Mesenchymal stem cell (in vitro differentiated cells and primary cell): ENCODE measurements at regions not wholly inside any gene's neighbourhood (a gene's known extent, or its start where the extent isn't known, plus 50 kb on each side); places are given as distances from the start of the nearest gene placed in this dataset.
"Not testable (repeated sequence)": the region's sequence is repeated elsewhere in the genome, so short reads cannot be mapped to it uniquely, and the experiment has no call there.

ENCODE experiments used
- DNase-seq: peaks from one replicate; pipeline ENCODE4 v3.0.0-alpha.2; 2013
- H2AFZ ChIP-seq: one replicate; pipeline ENCODE4 v1.6.1; 2013; ENCODE audit warnings: low read depth, mild to moderate bottlenecking, control low read depth, inconsistent platforms, low read length, moderate library complexity
- H2AK5ac ChIP-seq: 2 replicates; pipeline ENCODE4 v1.6.1; 2013; ENCODE audit warnings: low read length, moderate library complexity, mild to moderate bottlenecking, inconsistent platforms; ENCODE audit not compliant: severe bottlenecking
- H2BK120ac ChIP-seq: one replicate; pipeline ENCODE4 v1.6.1; 2013; ENCODE audit warnings: low read depth, mild to moderate bottlenecking, inconsistent platforms, low read length, moderate library complexity
- H2BK12ac ChIP-seq, 2 experiments: one replicate each; pipeline ENCODE4 v1.6.1; 2013; ENCODE audit warnings: inconsistent platforms in 2 of 2, low read length in 2 of 2, mild to moderate bottlenecking in 2 of 2, moderate library complexity in 2 of 2, control low read depth in 1 of 2
- H2BK15ac ChIP-seq: one replicate; pipeline ENCODE4 v1.6.1; 2013; ENCODE audit warnings: mild to moderate bottlenecking, low read depth, inconsistent platforms; ENCODE audit not compliant: poor library complexity, severe bottlenecking
- H2BK5ac ChIP-seq: 2 replicates; pipeline ENCODE4 v1.6.1; 2013; ENCODE audit warnings: low read depth, mild to moderate bottlenecking, low read length, control low read depth, inconsistent platforms; ENCODE audit not compliant: poor library complexity, severe bottlenecking
- H3K14ac ChIP-seq, 2 experiments: one replicate each; pipeline ENCODE4 v1.6.1; 2013; ENCODE audit warnings: inconsistent platforms in 2 of 2, low read length in 2 of 2, control low read depth in 1 of 2, mild to moderate bottlenecking in 1 of 2, moderate library complexity in 1 of 2
- H3K18ac ChIP-seq, 2 experiments: one replicate each; pipeline ENCODE4 v1.6.1; 2013; ENCODE audit warnings: inconsistent platforms in 2 of 2, low read length in 2 of 2, control low read depth in 1 of 2, low read depth in 1 of 2, mild to moderate bottlenecking in 1 of 2
- H3K23ac ChIP-seq, 2 experiments: one replicate each; pipeline ENCODE4 v1.6.1; 2013; ENCODE audit warnings: inconsistent platforms in 2 of 2, low read length in 2 of 2, mild to moderate bottlenecking in 2 of 2, moderate library complexity in 2 of 2, control low read depth in 1 of 2
- H3K27ac ChIP-seq: 2 replicates; pipeline ENCODE4 v1.5.1; 2013; ENCODE audit warnings: mild to moderate bottlenecking, moderate library complexity, low read length, control low read depth, inconsistent platforms; ENCODE audit not compliant: poor library complexity, severe bottlenecking
- H3K27me3 ChIP-seq, 2 experiments: 2 replicates each; pipeline versions ENCODE4 v1.6.1 to v1.7.0; 2013; ENCODE audit warnings: low read length in 2 of 2, mild to moderate bottlenecking in 2 of 2, moderate library complexity in 2 of 2, control low read depth in 1 of 2, inconsistent platforms in 1 of 2; ENCODE audit not compliant: control insufficient read depth in 1 of 2, insufficient read depth in 1 of 2
- H3K36me3 ChIP-seq, 2 experiments: 2 replicates each; pipeline versions ENCODE4 v1.6.1 to v1.7.0; 2013; ENCODE audit warnings: low read length in 2 of 2, control low read depth in 1 of 2, inconsistent platforms in 1 of 2, low read depth in 1 of 2, mild to moderate bottlenecking in 1 of 2; ENCODE audit not compliant: insufficient read depth in 2 of 2, control insufficient read depth in 1 of 2
- H3K4ac ChIP-seq, 2 experiments: one replicate each; pipeline ENCODE4 v1.6.1; 2013; ENCODE audit warnings: inconsistent platforms in 2 of 2, low read length in 2 of 2, mild to moderate bottlenecking in 2 of 2, moderate library complexity in 2 of 2, control low read depth in 1 of 2, low read depth in 1 of 2
- H3K4me1 ChIP-seq: 2 replicates; pipeline ENCODE4 v1.6.1; 2013; ENCODE audit warnings: low read depth, low read length, control low read depth; ENCODE audit not compliant: control insufficient read depth, insufficient read depth
- H3K4me2 ChIP-seq: 2 replicates; pipeline ENCODE4 v1.6.1; 2013; ENCODE audit warnings: low read length, mild to moderate bottlenecking, inconsistent platforms; ENCODE audit not compliant: poor library complexity, severe bottlenecking
- H3K4me3 ChIP-seq, 2 experiments: 2 replicates each; pipeline versions ENCODE4 v1.5.1 to v1.7.0; 2013; ENCODE audit warnings: low read length in 2 of 2, mild to moderate bottlenecking in 2 of 2, control low read depth in 1 of 2, low read depth in 1 of 2; ENCODE audit not compliant: insufficient read depth in 1 of 2
- H3K79me1 ChIP-seq: replicated peaks from 2 replicates; pipeline ENCODE4 v1.6.1; 2013; ENCODE audit warnings: mild to moderate bottlenecking, control low read depth, low read length, inconsistent platforms; ENCODE audit not compliant: poor library complexity, severe bottlenecking
- H3K9ac ChIP-seq: 2 replicates; pipeline ENCODE4 v1.7.0; 2013; ENCODE audit warnings: mild to moderate bottlenecking, low read length, moderate library complexity
- H3K9me3 ChIP-seq: 2 replicates; pipeline ENCODE4 v1.7.0; 2013; ENCODE audit warnings: mild to moderate bottlenecking, low read length; ENCODE audit not compliant: control insufficient read depth
- H4K8ac ChIP-seq: one replicate; pipeline ENCODE4 v1.6.1; 2013; ENCODE audit warnings: inconsistent platforms, mild to moderate bottlenecking, low read length, moderate library complexity
- H4K91ac ChIP-seq: one replicate; pipeline ENCODE4 v1.6.1; 2013; ENCODE audit warnings: mild to moderate bottlenecking, low read length, inconsistent platforms
- WGBS: methylation state at CpG from one replicate; pipeline ENCODE4 v1.1.7; 2013; ENCODE audit warnings: mixed read lengths; 5-methylcytosine and 5-hydroxymethylcytosine counted together

GRCh38 chr4:137851435-137851834 lies 319.1 kb upstream of the PCDH18 start:
- H3K4me3 ChIP-seq: no peak overlapping the region
- no peak overlapping the region for H4K91ac ChIP-seq
- H2BK15ac ChIP-seq: no peak overlapping the region
- no peak overlapping the region for H3K18ac ChIP-seq
- H2AFZ ChIP-seq: no peak overlapping the region
- no peaks in the 10 kb centered on the region for H3K27me3 ChIP-seq
- H3K36me3 ChIP-seq: no peaks in the 10 kb centered on the region
- DNase-seq: no peak
- no peak overlapping the region for H2AK5ac ChIP-seq
- H3K4me1 ChIP-seq: no peaks in the 10 kb centered on the region
- H2BK12ac ChIP-seq: no peak overlapping the region
- no peak overlapping the region for H3K4me2 ChIP-seq
- no peaks in the 10 kb centered on the region for H3K79me1 ChIP-seq
- no peaks in the 10 kb centered on the region for H3K9me3 ChIP-seq
- no peak overlapping the region for H3K9ac ChIP-seq
- no peak overlapping the region for H4K8ac ChIP-seq
- H3K23ac ChIP-seq: no peak overlapping the region
- no peak overlapping the region for H2BK5ac ChIP-seq
- H3K27ac ChIP-seq: no peak overlapping the region
- H3K4ac ChIP-seq: no peak overlapping the region
- no peak overlapping the region for H2BK120ac ChIP-seq
- no peak overlapping the region for H3K14ac ChIP-seq
- WGBS: no CpG with 5 or more reads among the region's 2 CpGs

DNA sequence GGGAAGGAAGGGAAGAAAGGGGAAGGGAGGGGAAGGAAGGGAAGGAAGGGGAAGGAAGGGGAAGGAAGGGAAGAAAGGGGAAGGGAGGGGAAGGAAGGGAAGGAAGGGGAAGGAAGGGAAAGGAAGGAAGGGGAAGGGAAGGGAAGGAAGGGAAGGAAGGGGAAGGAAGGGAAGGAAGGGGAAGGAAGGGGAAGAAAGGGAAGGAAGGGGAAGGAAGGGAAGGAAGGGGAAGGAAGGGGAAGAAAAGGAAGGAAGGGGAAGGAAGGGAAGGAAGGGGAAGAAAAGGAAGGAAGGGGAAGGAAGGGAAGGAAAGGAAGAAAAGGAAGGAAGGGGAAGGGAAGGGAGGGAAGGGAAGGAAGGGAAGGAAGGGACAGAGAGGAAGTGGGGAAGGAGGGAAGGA lies 295.7 kb upstream of the PCDH18 start:
- H3K4me2 ChIP-seq, H2AK5ac ChIP-seq, H3K9ac ChIP-seq, H3K27ac ChIP-seq, H3K4me3 ChIP-seq, DNase-seq, H2BK15ac ChIP-seq, H4K91ac ChIP-seq, H3K27me3 ChIP-seq, H2BK12ac ChIP-seq, H3K4me1 ChIP-seq, H3K4ac ChIP-seq, H3K79me1 ChIP-seq, H3K14ac ChIP-seq, H2BK5ac ChIP-seq, H2BK120ac ChIP-seq, H2AFZ ChIP-seq, H3K18ac ChIP-seq, H3K36me3 ChIP-seq, H3K23ac ChIP-seq, H4K8ac ChIP-seq: not testable (repeated sequence)
- peaks cover 11% of the 10 kb centered on the region for H3K9me3 ChIP-seq

DNA sequence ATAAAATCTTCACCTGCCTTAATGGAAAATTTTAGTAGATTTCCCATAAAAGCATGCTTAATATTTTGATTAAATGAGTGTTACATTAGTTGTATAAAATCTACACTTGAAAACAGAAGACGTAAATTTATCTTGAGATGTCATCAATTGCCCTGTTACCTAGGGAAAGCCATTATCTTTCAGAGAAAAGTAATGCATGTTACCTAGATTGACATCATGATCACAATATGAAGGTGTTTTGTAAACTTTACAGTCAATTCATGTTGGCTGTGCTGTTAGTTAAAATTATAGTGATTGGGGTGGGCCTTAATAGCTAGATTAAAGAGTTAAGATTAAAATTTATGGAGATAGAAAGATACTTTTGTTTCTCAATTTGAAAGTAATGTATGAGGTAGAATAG lies 293.2 kb upstream of the PCDH18 start:
- H2BK15ac ChIP-seq: no peak overlapping the region
- no peak overlapping the region for H3K9ac ChIP-seq
- H3K9me3 ChIP-seq: peaks cover 8% of the 10 kb centered on the region
- H3K23ac ChIP-seq: no peak overlapping the region
- no peak overlapping the region for H2BK120ac ChIP-seq
- no peaks in the 10 kb centered on the region for H3K4me1 ChIP-seq
- WGBS: no CpG with 5 or more reads among the region's 1 CpG
- H3K27me3 ChIP-seq: no peaks in the 10 kb centered on the region
- no peak overlapping the region for H3K27ac ChIP-seq
- H3K4me3 ChIP-seq: no peak overlapping the region
- H3K4me2 ChIP-seq: no peak overlapping the region
- no peak overlapping the region for H3K14ac ChIP-seq
- no peak overlapping the region for H2BK12ac ChIP-seq
- H3K79me1 ChIP-seq: no peaks in the 10 kb centered on the region
- no peak overlapping the region for H2BK5ac ChIP-seq
- no peak overlapping the region for H3K4ac ChIP-seq
- no peak overlapping the region for H3K18ac ChIP-seq
- H2AFZ ChIP-seq: no peak overlapping the region
- H3K36me3 ChIP-seq: no peaks in the 10 kb centered on the region
- no peak overlapping the region for H4K8ac ChIP-seq
- no peak overlapping the region for H2AK5ac ChIP-seq
- H4K91ac ChIP-seq: no peak overlapping the region
- no peak for DNase-seq

DNA sequence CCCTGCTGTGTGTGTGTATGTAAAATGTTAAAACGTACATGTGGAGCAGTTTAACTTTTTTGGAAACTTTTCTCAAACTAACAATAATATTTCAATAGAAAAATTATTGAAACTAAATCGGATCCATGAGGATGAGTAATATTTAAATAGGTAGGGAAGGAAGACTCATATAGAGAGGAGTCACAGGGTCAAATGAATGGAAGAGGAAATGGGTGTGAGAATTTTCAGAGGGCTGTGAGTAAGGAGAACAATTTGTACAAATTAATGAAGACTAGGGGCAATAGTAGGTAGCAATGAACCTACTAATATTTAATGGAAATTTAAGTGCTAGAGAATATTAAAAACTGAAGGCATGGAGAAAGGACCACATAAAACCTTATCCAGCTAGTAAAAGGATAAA lies 290.7 kb upstream of the PCDH18 start:
- H3K4me2 ChIP-seq: no peak overlapping the region
- no peak overlapping the region for H2AK5ac ChIP-seq
- H4K91ac ChIP-seq: no peak overlapping the region
- DNase-seq: no peak
- H3K9ac ChIP-seq: no peak overlapping the region
- no peaks in the 10 kb centered on the region for H3K4me1 ChIP-seq
- H3K18ac ChIP-seq: no peak overlapping the region
- no peak overlapping the region for H2BK120ac ChIP-seq
- H3K27me3 ChIP-seq: no peaks in the 10 kb centered on the region
- no peaks in the 10 kb centered on the region for H3K79me1 ChIP-seq
- no peak overlapping the region for H3K4me3 ChIP-seq
- H3K4ac ChIP-seq: no peak overlapping the region
- no peak overlapping the region for H2BK5ac ChIP-seq
- H3K23ac ChIP-seq: no peak overlapping the region
- H3K14ac ChIP-seq: no peak overlapping the region
- no peak overlapping the region for H2BK15ac ChIP-seq
- no peaks in the 10 kb centered on the region for H3K36me3 ChIP-seq
- no peak overlapping the region for H4K8ac ChIP-seq
- no peaks in the 10 kb centered on the region for H3K9me3 ChIP-seq
- no peak overlapping the region for H3K27ac ChIP-seq
- WGBS: 73% methylated on average over 1 of the region's 2 CpGs
- H2BK12ac ChIP-seq: no peak overlapping the region
- H2AFZ ChIP-seq: no peak overlapping the region
